GM12878 (cell line): ENCODE measurements at regions not wholly inside any gene's neighbourhood (a gene's known extent, or its start where the extent isn't known, plus 50 kb on each side); places are given as distances from the start of the nearest gene placed in this dataset.

Experiments used
- ATAC-seq: fragments of 200-7000 bp; cut with Tn5 transposase; 3 replicates; pipeline ENCODE4 v1.9.1; 2020; ENCODE audit warnings: mild to moderate bottlenecking, moderate library complexity
- BruUV-seq: library from RNA; stranded (reverse); fragments of 400-500 nt; replicated peaks from 2 replicates; lab custom pipeline; 2021; lab: Mats Ljungman, UMichigan
- CTCF ChIA-PET: fragments of 300-600 bp; sonication (Branson Sonifier 250); formaldehyde crosslinking; extraction: SDS; loops from one replicate; lab custom pipeline; 2021; ENCODE audit warnings: inconsistent platforms; lab: Yijun Ruan, JAX
- POLR2A ChIA-PET: fragments of 350-600 bp; formaldehyde crosslinking; extraction: SDS; loops from one replicate; lab custom pipeline; 2021; ENCODE audit warnings: inconsistent platforms; lab: Charles Lee
- RAD21 ChIA-PET: fragments of 300-600 bp; sonication (Branson Sonifier 250); formaldehyde crosslinking; loops from one replicate; lab custom pipeline; 2023; ENCODE audit warnings: antibody characterized with exemption; ENCODE audit not compliant: unreplicated experiment; lab: Charles Lee
- SMC1A ChIA-PET: fragments of 300-600 bp; sonication (Branson Sonifier 250); formaldehyde crosslinking; loops from one replicate; lab custom pipeline; 2023; ENCODE audit not compliant: unreplicated experiment, uncharacterized antibody; lab: Charles Lee
- DNase-seq: peaks from one replicate; pipeline ENCODE4 v3.0.0-alpha.2; 2011; ENCODE audit warnings: low read depth, low spot score
- FAIRE-seq: peaks from 3 replicates; lab custom pipeline; 2011; peaks lifted over from hg19 to GRCh38; lab: Jason Lieb, UNC
- H2AFZ ChIP-seq: 2 replicates; pipeline ENCODE4 v1.6.0; 2011; ENCODE audit warnings: low read depth, low read length, control low read depth; ENCODE audit not compliant: control insufficient read depth
- H3K27ac ChIP-seq: 2 replicates; pipeline ENCODE4 v1.5.1; 2011; ENCODE audit warnings: control low read depth; ENCODE audit not compliant: control insufficient read depth, insufficient read depth
- H3K27me3 ChIP-seq, 2 experiments: replicated peaks in 1 of 2; 2 replicates each; pipeline versions ENCODE4 v1.6.0 to v1.6.1; 2011; ENCODE audit warnings: low read length in 1 of 2; ENCODE audit not compliant: control insufficient read depth in 2 of 2, insufficient read depth in 2 of 2
- H3K36me3 ChIP-seq, 2 experiments: 2 replicates each; pipeline ENCODE4 v1.5.1; 2011; ENCODE audit warnings: low read length in 1 of 2; ENCODE audit not compliant: control insufficient read depth in 2 of 2, insufficient read depth in 2 of 2
- H3K4me1 ChIP-seq: 2 replicates; pipeline ENCODE4 v1.6.1; 2011; ENCODE audit warnings: mild to moderate bottlenecking, low read length, moderate library complexity, mixed read lengths; ENCODE audit not compliant: control insufficient read depth, insufficient read depth
- H3K4me2 ChIP-seq: 2 replicates; pipeline ENCODE4 v1.6.0; 2011; ENCODE audit warnings: control low read depth; ENCODE audit not compliant: control insufficient read depth, insufficient read depth
- H3K4me3 ChIP-seq: fragments of 200-600 bp; sonication (generic); 2 replicates; pipeline ENCODE4 v1.5.1; 2016
- H3K79me2 ChIP-seq: 2 replicates; pipeline ENCODE4 v1.6.0; 2011; ENCODE audit warnings: low read length; ENCODE audit not compliant: control insufficient read depth, insufficient read depth
- H3K9ac ChIP-seq: 2 replicates; pipeline ENCODE4 v1.8.0; 2011; ENCODE audit warnings: low read length, control low read depth, mixed read lengths; ENCODE audit not compliant: control insufficient read depth, insufficient read depth
- H3K9me3 ChIP-seq: replicated peaks from 3 replicates; pipeline ENCODE4 v1.5.1; 2011; ENCODE audit warnings: mild to moderate bottlenecking, low read length; ENCODE audit not compliant: control insufficient read depth, insufficient read depth
- H4K20me1 ChIP-seq: 2 replicates; pipeline ENCODE4 v1.6.0; 2011; ENCODE audit not compliant: control insufficient read depth, insufficient read depth
- CHD2 ChIP-seq: IDR thresholded peaks from 2 replicates; pipeline ENCODE4 v1.6.1; 2011; ENCODE audit warnings: low read depth, low read length, improper control_type of control experiment, borderline replicate concordance
- GABPA ChIP-seq: IDR thresholded peaks from 2 replicates; pipeline ENCODE4 v1.6.1; 2014; ENCODE audit warnings: antibody characterized with exemption, low read depth, mild to moderate bottlenecking, inconsistent platforms
- MTA2 ChIP-seq: fragments of 450-650 bp; IDR thresholded peaks from 2 replicates; pipeline ENCODE4 v1.6.1; 2016; ENCODE audit warnings: low read depth, mild to moderate bottlenecking, moderate library complexity
- POLR2AphosphoS2 ChIP-seq: IDR thresholded peaks from 2 replicates; pipeline ENCODE4 v1.6.1; 2011; ENCODE audit warnings: low read depth, mild to moderate bottlenecking, low read length, improper control_type of control experiment, moderate library complexity
- TBL1XR1 ChIP-seq: IDR thresholded peaks from 2 replicates; pipeline ENCODE4 v1.6.1; 2012; ENCODE audit warnings: low read depth, low read length, improper control_type of control experiment
- ZNF24 ChIP-seq: fragments of 450-650 bp; IDR thresholded peaks from 2 replicates; pipeline ENCODE4 v1.6.1; 2017; ENCODE audit warnings: antibody characterized with exemption, mild to moderate bottlenecking
- WGBS: methylation state at CpG from one replicate; pipeline ENCODE4 v1.1.6; 2016; ENCODE audit warnings: low lambda C conversion rate; ENCODE audit not compliant: insufficient replicate concordance, insufficient coverage; ENCODE audit errors: missing lambda C conversion rate; 5-methylcytosine and 5-hydroxymethylcytosine counted together
- in situ Hi-C: fragments of 300-500 bp; cut with MboI; formaldehyde crosslinking; loops from 9 replicates; pipeline ENCODE4 v1.14.3; 2018; ENCODE audit warnings: mixed read lengths
- intact Hi-C: fragments of 100-400 bp; cut with micrococcal nuclease; formaldehyde crosslinking; loops from one replicate; pipeline ENCODE4 v1.14.2; 2022; ENCODE audit not compliant: unreplicated experiment
- TF ChIP-seq, protein P1 (sequence below): fragments of 450-650 bp; IDR thresholded peaks from 2 replicates; pipeline ENCODE4 v1.6.1; 2017; ENCODE audit warnings: borderline replicate concordance

- CTCF ChIA-PET, result interaction anchor here (1.8 kb wide), 1 partner anchor 11 kb away, joined by 3 read pairs; no protein-coding TSS in a partner anchor
- RAD21 ChIA-PET, result no interaction called here
- no peak for FAIRE-seq
- Histone ChIP-seq H3K36me3 (no peaks in the 10 kb centered on the region), H3K4me1 (no peaks in the 10 kb centered on the region), H3K9ac (no peak overlapping the region), H3K79me2 (no peaks in the 10 kb centered on the region), H3K4me2 (no peak overlapping the region), H3K27ac (no peak overlapping the region), H3K9me3 (no peaks in the 10 kb centered on the region), H3K27me3 (no peaks in the 10 kb centered on the region), H3K4me3 (no peak overlapping the region), H4K20me1 (no peaks in the 10 kb centered on the region), H2AFZ (no peak overlapping the region)
- WGBS, result 26% methylated on average over 3 of the region's 3 CpGs
- DNase-seq, result no peak
- intact Hi-C loops (loop anchor here (10.0 kb wide), 1 partner anchor 688 kb away; no protein-coding TSS in a partner anchor), in situ Hi-C loops (no loop called here)
- no peak for ATAC-seq
- POLR2A ChIA-PET, result no interaction called here
- TF ChIP-seq CHD2 (no peak), ZNF24 (no peak), POLR2AphosphoS2 (no peak)
- TF ChIP-seq, protein P1, sequence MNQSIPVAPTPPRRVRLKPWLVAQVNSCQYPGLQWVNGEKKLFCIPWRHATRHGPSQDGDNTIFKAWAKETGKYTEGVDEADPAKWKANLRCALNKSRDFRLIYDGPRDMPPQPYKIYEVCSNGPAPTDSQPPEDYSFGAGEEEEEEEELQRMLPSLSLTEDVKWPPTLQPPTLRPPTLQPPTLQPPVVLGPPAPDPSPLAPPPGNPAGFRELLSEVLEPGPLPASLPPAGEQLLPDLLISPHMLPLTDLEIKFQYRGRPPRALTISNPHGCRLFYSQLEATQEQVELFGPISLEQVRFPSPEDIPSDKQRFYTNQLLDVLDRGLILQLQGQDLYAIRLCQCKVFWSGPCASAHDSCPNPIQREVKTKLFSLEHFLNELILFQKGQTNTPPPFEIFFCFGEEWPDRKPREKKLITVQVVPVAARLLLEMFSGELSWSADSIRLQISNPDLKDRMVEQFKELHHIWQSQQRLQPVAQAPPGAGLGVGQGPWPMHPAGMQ, result no peak
- SMC1A ChIA-PET, result no interaction called here
- no TSS peak for BruUV-seq
Measured at GRCh38 chr5:162657076-162657475, 589.5 kb downstream of the GABRG2 start.

GRCh38 chr5:162664846-162665245 lies 597.3 kb downstream of the GABRG2 start:
- no TSS peak for BruUV-seq
- intact Hi-C loops, result no loop called here
- Histone ChIP-seq H3K4me2 (no peak overlapping the region), H3K4me3 (no peak overlapping the region), H3K4me1 (no peaks in the 10 kb centered on the region), H3K36me3 (no peaks in the 10 kb centered on the region), H3K9me3 (no peaks in the 10 kb centered on the region), H3K27ac (no peak overlapping the region), H4K20me1 (no peaks in the 10 kb centered on the region), H3K27me3 (no peaks in the 10 kb centered on the region), H3K9ac (no peak overlapping the region), H3K79me2 (no peaks in the 10 kb centered on the region), H2AFZ (no peak overlapping the region)
- ATAC-seq (no peak), FAIRE-seq (no peak), DNase-seq (no peak)
- TF ChIP-seq MTA2, result no peak
- no peak for TF ChIP-seq CHD2
- no peak for TF ChIP-seq GABPA
- TF ChIP-seq TBL1XR1, result no peak
- ChIA-PET SMC1A (no interaction called here), RAD21 (no interaction called here), CTCF (interaction anchor here (1.4 kb wide), 1 partner anchor 9 kb away, joined by 3 read pairs; no protein-coding TSS in a partner anchor), POLR2A (no interaction called here)
- WGBS, result 4% methylated on average over 3 of the region's 3 CpGs
- in situ Hi-C loops, result no loop called here
